Spleen (tissue), 11 donors: ENCODE measurements at regions not wholly inside any gene's neighbourhood (a gene's known extent, or its start where the extent isn't known, plus 50 kb on each side); places are given as distances from the start of the nearest gene placed in this dataset.
A peak's percentile ranks its signal among the peaks of the same experiment; 100 is the strongest.

Source experiments
- DNase-seq: peaks from one replicate; pipeline ENCODE4 v3.0.0-alpha.2; 2020
- H3K27ac ChIP-seq, 8 donors: fragments of 200-600 bp; sonication (generic) in 7 of 8; 1 replicate in 4 of 8; 2 replicates in 4 of 8; pipeline versions ENCODE4 v1.5.0 to v1.8.0; 2016 to 2021; ENCODE audit warnings: inconsistent platforms in 4 of 8, mild to moderate bottlenecking in 4 of 8, moderate library complexity in 1 of 8
- H3K27me3 ChIP-seq, 7 donors: fragments of 200-600 bp; sonication (generic) in 6 of 7; replicated peaks in 1 of 7; 1 replicate in 4 of 7; 2 replicates in 3 of 7; pipeline versions ENCODE4 v1.5.0 to v1.8.0; 2016 to 2021; ENCODE audit warnings: inconsistent platforms in 3 of 7, mild to moderate bottlenecking in 1 of 7
- H3K36me3 ChIP-seq, 6 donors: fragments of 200-600 bp; sonication (generic) in 5 of 6; 1 replicate in 4 of 6; 2 replicates in 2 of 6; pipeline versions ENCODE4 v1.5.0 to v1.8.0; 2016 to 2021; ENCODE audit warnings: inconsistent platforms in 2 of 6
- H3K4me1 ChIP-seq, 6 donors: fragments of 200-600 bp; sonication (generic) in 5 of 6; 1 replicate in 3 of 6; 2 replicates in 3 of 6; pipeline versions ENCODE4 v1.5.0 to v1.8.0; 2016 to 2021; ENCODE audit warnings: inconsistent platforms in 3 of 6
- H3K4me3 ChIP-seq, 8 donors: fragments of 200-600 bp; sonication (generic) in 7 of 8; 1 replicate in 4 of 8; 2 replicates in 4 of 8; pipeline versions ENCODE4 v1.5.0 to v1.8.0; 2016 to 2021; ENCODE audit warnings: inconsistent platforms in 4 of 8, mild to moderate bottlenecking in 4 of 8, moderate library complexity in 2 of 8
- H3K9me3 ChIP-seq, 8 donors: fragments of 200-600 bp; sonication (generic) in 7 of 8; 1 replicate in 4 of 8; 2 replicates in 4 of 8; pipeline versions ENCODE4 v1.5.0 to v1.8.0; 2016 to 2021; ENCODE audit warnings: inconsistent platforms in 4 of 8
- POLR2A ChIP-seq, 3 donors: fragments of 450-650 bp; IDR thresholded peaks; one replicate each; pipeline ENCODE4 v1.5.1; 2017; ENCODE audit warnings: antibody characterized with exemption in 3 of 3, mild to moderate bottlenecking in 1 of 3
- POLR2AphosphoS5 ChIP-seq, 3 donors: sonication (generic); formaldehyde crosslinking; IDR thresholded peaks; one replicate each; pipeline ENCODE4 v1.5.1; 2017; ENCODE audit warnings: antibody characterized with exemption in 3 of 3
- WGBS, 5 donors: extraction: QIAGEN DNeasy Blood & Tissue Kit in 3 of 5; methylation state at CpG; one replicate each; pipeline versions ENCODE4 v1.1.5 to v1.1.7; 2013 to 2018; 5-methylcytosine and 5-hydroxymethylcytosine counted together
- intact Hi-C: fragments of 100-400 bp; cut with DNase I; formaldehyde crosslinking; loops from one replicate; pipeline ENCODE4 v1.15.0; 2023; ENCODE audit warnings: low total_unique reads
- TF ChIP-seq, protein P1 (sequence below), 11 experiments: fragments of 200-600 bp in 7 of 11; fragments of 450-650 bp in 4 of 11; sonication (generic) in 4 of 11; IDR thresholded peaks in 8 of 11; conservative IDR thresholded peaks in 3 of 11; 1 replicate in 7 of 11; 2 replicates in 4 of 11; pipeline versions ENCODE4 v1.4.0 to v1.8.0; 2016 to 2021; ENCODE audit warnings: antibody characterized with exemption in 11 of 11, inconsistent platforms in 4 of 11, mild to moderate bottlenecking in 1 of 11
- donor health status: healthy with polysubstance abuse.
- donor health status: DM: no; HTN: no; CAD: no; lungs with moderate emphysema.
- donor health status: DM: no; HTN: no; CAD: no.
- donor health status: Bipolar disorder and iron deficiency.
- donor health status: healthy.
- donor health status: DM: no; HTN: no; CAD: no.
- donor health status: DM: yes; HTN: yes; CAD: no.

DNA sequence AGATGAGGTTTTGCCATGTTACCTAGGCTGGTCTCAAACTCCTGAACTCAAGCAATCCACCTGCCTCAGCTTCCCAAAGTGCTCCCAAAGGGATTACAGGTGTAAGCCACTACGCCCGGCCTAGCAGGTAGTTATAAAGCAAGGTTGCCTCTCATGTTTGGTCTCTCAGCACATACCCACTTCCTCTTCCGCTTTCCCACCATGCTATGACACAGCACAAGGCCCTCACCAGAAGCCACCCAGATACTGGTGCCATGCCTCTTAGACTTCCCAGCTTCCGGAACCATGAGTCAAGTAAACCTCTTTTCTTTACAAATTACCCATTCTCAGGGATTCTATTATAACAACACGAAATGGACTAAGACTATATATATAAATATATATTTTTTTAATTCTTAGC lies 143.6 kb downstream of the COPRS start:
- no peak for TF ChIP-seq POLR2A (IDR thresholded peaks at IDR 0.05)
- TF ChIP-seq, protein P1, sequence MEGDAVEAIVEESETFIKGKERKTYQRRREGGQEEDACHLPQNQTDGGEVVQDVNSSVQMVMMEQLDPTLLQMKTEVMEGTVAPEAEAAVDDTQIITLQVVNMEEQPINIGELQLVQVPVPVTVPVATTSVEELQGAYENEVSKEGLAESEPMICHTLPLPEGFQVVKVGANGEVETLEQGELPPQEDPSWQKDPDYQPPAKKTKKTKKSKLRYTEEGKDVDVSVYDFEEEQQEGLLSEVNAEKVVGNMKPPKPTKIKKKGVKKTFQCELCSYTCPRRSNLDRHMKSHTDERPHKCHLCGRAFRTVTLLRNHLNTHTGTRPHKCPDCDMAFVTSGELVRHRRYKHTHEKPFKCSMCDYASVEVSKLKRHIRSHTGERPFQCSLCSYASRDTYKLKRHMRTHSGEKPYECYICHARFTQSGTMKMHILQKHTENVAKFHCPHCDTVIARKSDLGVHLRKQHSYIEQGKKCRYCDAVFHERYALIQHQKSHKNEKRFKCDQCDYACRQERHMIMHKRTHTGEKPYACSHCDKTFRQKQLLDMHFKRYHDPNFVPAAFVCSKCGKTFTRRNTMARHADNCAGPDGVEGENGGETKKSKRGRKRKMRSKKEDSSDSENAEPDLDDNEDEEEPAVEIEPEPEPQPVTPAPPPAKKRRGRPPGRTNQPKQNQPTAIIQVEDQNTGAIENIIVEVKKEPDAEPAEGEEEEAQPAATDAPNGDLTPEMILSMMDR (IDR thresholded peaks at IDR 0.05 in 8 of 11, conservative IDR thresholded peaks at IDR 0.05 in 3 of 11), result no peak
- Histone ChIP-seq H3K36me3 (no peaks in the 10 kb centered on the region), H3K27ac (peak overlapping the region in 5 of 8 donors; percentile 17 to 72 (median 51)), H3K4me1 (peaks cover 0 to 7% (median 0%) of the 10 kb centered on the region in 6 donors), H3K9me3 (peaks cover 0 to 5% (median 0%) of the 10 kb centered on the region in 8 donors), H3K27me3 (peaks cover 0 to 10% (median 0%) of the 10 kb centered on the region in 7 donors), H3K4me3 (no peak overlapping the region)
- WGBS, 5 donors, result 51 to 76% (median 73%) methylated on average over 5 of the region's 5 CpGs
- intact Hi-C loops, result no loop called here
- DNase-seq, result no peak

DNA sequence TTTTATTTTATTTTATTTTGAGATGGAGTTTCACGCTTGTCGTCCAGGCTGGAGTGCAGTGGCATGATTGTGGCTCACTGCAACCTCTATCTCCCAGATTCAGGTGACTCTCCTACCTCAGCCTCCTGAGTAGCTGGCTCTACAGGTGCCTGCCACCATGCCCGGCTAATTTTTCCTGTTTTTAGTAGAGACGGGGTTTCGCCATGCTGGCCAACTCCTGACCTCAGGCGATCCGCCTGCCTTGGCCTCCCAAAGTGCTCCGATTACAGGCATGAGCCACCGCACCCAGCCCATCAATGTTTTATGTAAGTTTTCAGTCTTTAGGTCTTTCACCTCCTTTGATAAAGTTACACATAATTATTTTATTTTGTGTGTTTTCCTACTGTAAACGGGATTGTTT lies 154.6 kb downstream of the COPRS start:
- intact Hi-C loops, result no loop called here
- WGBS, 5 donors, result 75 to 92% (median 84%) methylated on average over 10 of the region's 10 CpGs
- DNase-seq, result no peak
- no peaks in the 10 kb centered on the region for H3K36me3 ChIP-seq
- H3K27ac ChIP-seq, result no peak overlapping the region
- peaks cover 0 to 13% (median 0%) of the 10 kb centered on the region in 7 donors for H3K27me3 ChIP-seq
- H3K4me1 ChIP-seq, result no peaks in the 10 kb centered on the region
- H3K9me3 ChIP-seq, result peaks cover 0 to 3% (median 0%) of the 10 kb centered on the region in 8 donors
- TF ChIP-seq, protein P1 (IDR thresholded peaks at IDR 0.05 in 8 of 11, conservative IDR thresholded peaks at IDR 0.05 in 3 of 11), result no peak
- TF ChIP-seq POLR2AphosphoS5 (IDR thresholded peaks at IDR 0.05) (no peak), POLR2A (IDR thresholded peaks at IDR 0.05) (no peak)
- H3K4me3 ChIP-seq, result no peak overlapping the region

DNA sequence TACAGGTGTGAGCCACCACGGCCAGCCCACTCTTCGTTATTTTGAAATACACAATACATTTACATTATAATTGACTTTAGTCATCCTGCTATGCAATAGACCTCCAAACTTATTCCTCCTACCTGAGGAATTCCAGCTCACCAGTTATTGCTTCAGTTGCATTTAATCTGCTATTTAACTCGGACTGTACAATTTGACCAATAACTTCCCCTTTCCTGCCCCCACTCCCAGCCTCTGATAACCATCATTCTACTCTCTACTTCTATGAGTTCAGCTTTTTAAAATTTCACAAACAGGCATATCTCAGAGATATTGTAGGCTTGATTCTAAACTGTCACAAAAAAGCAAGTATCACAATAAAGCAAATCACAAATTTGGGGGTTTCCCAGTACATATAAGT lies 157.0 kb downstream of the COPRS start:
- no peak overlapping the region for H3K27ac ChIP-seq
- H3K4me1 ChIP-seq, result no peaks in the 10 kb centered on the region
- H3K4me3 ChIP-seq, result no peak overlapping the region
- H3K27me3 ChIP-seq, result peaks cover 0 to 10% (median 0%) of the 10 kb centered on the region in 7 donors
- DNase-seq, result no peak
- intact Hi-C loops, result no loop called here
- WGBS, 5 donors, result 60 to 70% (median 64%) methylated on average over 3 of the region's 3 CpGs
- H3K9me3 ChIP-seq, result peaks cover 0 to 3% (median 0%) of the 10 kb centered on the region in 8 donors
- H3K36me3 ChIP-seq, result no peaks in the 10 kb centered on the region
- no peak for TF ChIP-seq POLR2A (IDR thresholded peaks at IDR 0.05)
- TF ChIP-seq, protein P1 (IDR thresholded peaks at IDR 0.05 in 8 of 11, conservative IDR thresholded peaks at IDR 0.05 in 3 of 11), result no peak
- no peak for TF ChIP-seq POLR2AphosphoS5 (IDR thresholded peaks at IDR 0.05)

DNA sequence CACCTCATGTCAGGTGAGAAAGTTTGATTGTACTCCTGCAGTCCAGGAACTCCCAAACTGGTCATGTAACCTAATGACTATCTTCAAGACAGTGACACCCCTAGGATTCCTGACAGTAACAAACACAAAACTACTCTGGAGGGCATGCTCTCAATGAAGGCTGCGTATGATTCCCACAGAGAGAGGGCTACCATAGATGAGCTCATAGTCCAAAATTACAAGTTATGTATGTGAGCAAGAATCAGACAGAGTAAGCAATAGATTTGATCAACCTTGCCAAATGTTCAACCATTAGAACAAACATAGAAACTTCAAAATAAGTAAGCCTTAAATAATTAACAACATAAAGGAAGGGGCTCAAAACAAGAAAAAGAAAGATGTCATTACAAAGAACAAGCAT lies 158.1 kb downstream of the COPRS start:
- TF ChIP-seq, protein P1 (IDR thresholded peaks at IDR 0.05 in 8 of 11, conservative IDR thresholded peaks at IDR 0.05 in 3 of 11), result no peak
- TF ChIP-seq POLR2AphosphoS5 (IDR thresholded peaks at IDR 0.05) (no peak), POLR2A (IDR thresholded peaks at IDR 0.05) (no peak)
- 91 to 100% (median 100%) methylated on average over 1 of the region's 1 CpG for WGBS, 5 donors
- intact Hi-C loops, result no loop called here
- Histone ChIP-seq H3K4me3 (no peak overlapping the region), H3K36me3 (no peaks in the 10 kb centered on the region), H3K9me3 (peaks cover 0 to 3% (median 0%) of the 10 kb centered on the region in 8 donors), H3K27me3 (peaks cover 0 to 10% (median 0%) of the 10 kb centered on the region in 7 donors), H3K4me1 (no peaks in the 10 kb centered on the region), H3K27ac (no peak overlapping the region)
- DNase-seq, result no peak
